ENCODE measurements at regions not wholly inside any gene's neighbourhood (a gene's known extent, or its start where the extent isn't known, plus 50 kb on each side); places are given as distances from the start of the nearest gene placed in this dataset.
A peak's percentile ranks its signal among the peaks of the same experiment; 100 is the strongest.

- TF ChIP-seq ZNF740 (CRISPR knock-in tag; IDR thresholded peaks at IDR 0.05) (no peak), ZNF740 (tag; IDR thresholded peaks at IDR 0.05) (no peak), STAG1 (CRISPR knock-in tag; IDR thresholded peaks at IDR 0.05; ENCODE audit: borderline replicate concordance) (no peak), THAP7 (CRISPR knock-in tag; IDR thresholded peaks at IDR 0.05) (no peak), CREBBP (IDR thresholded peaks at IDR 0.05; ENCODE audit: low read depth, low read length) (no peak), NCOR1 (IDR thresholded peaks at IDR 0.05) (no peak), SIRT6 (IDR thresholded peaks at IDR 0.05; ENCODE audit: low read depth, low read length) (no peak), FOXA1 (IDR thresholded peaks at IDR 0.05; ENCODE audit: borderline replicate concordance) (no peak), MLX (CRISPR knock-in tag; conservative IDR thresholded peaks at IDR 0.05) (no peak), RBM25 (IDR thresholded peaks at IDR 0.05; ENCODE audit: low read depth, low read length, severe bottlenecking) (no peak), ZBTB34 (CRISPR knock-in tag; IDR thresholded peaks at IDR 0.05) (no peak), ZNF79 (CRISPR knock-in tag; IDR thresholded peaks at IDR 0.05; ENCODE audit: low read depth) (no peak), KDM2B (CRISPR knock-in tag; IDR thresholded peaks at IDR 0.05) (no peak), MYC (IDR thresholded peaks at IDR 0.05; ENCODE audit: low read depth, low read length) (no peak), MYC (CRISPR knock-in tag; IDR thresholded peaks at IDR 0.05; ENCODE audit: borderline replicate concordance, low read depth) (no peak), EP300 (IDR thresholded peaks at IDR 0.05; ENCODE audit: low read length) (no peak), YY1 (IDR thresholded peaks at IDR 0.05; ENCODE audit: borderline replicate concordance in 1 of 3, control insufficient read depth in 1 of 3, extremely low read depth in 1 of 3, insufficient read depth in 3 of 3, insufficient read length in 1 of 3, insufficient replicate concordance in 2 of 3, low read depth in 1 of 3, low read length in 2 of 3) (no peak), MBD2 (IDR thresholded peaks at IDR 0.05; ENCODE audit: borderline replicate concordance, low read depth) (no peak), C11orf30 (IDR thresholded peaks at IDR 0.05; ENCODE audit: low read depth) (no peak), CEBPB (tag; IDR thresholded peaks at IDR 0.05) (peak; percentile 69), MED1 (CRISPR knock-in tag; IDR thresholded peaks at IDR 0.05; ENCODE audit: borderline replicate concordance) (no peak), TSHZ1 (CRISPR knock-in tag; IDR thresholded peaks at IDR 0.05) (no peak)
Measured at GRCh38 chr1:231106347-231106746, 55.5 kb upstream of the TRIM67 start (continued).

All from K562 (cell line).